SK-N-SH (cell line): ENCODE measurements at regions not wholly inside any gene's neighbourhood (a gene's known extent, or its start where the extent isn't known, plus 50 kb on each side); places are given as distances from the start of the nearest gene placed in this dataset.

ENCODE experiments used
- CTCF ChIP-seq: fragments of 200-600 bp; sonication (generic); IDR thresholded peaks from 2 replicates; pipeline ENCODE4 v1.6.1; 2017; ENCODE audit warnings: antibody characterized with exemption, mild to moderate bottlenecking, moderate library complexity
- FOSL2 ChIP-seq: IDR thresholded peaks from 2 replicates; pipeline ENCODE4 v1.4.0; 2012; ENCODE audit warnings: low read depth, mild to moderate bottlenecking, moderate library complexity, borderline replicate concordance
- MXI1 ChIP-seq: IDR thresholded peaks from 2 replicates; pipeline ENCODE4 v1.6.1; 2012; ENCODE audit warnings: mild to moderate bottlenecking, low read depth, low read length, improper control_type of control experiment
- NRF1 ChIP-seq: IDR thresholded peaks from 2 replicates; pipeline ENCODE4 v1.6.1; 2012; ENCODE audit warnings: low read depth, mild to moderate bottlenecking, low read length
- POLR2AphosphoS5 ChIP-seq: IDR thresholded peaks from 2 replicates; pipeline ENCODE4 v1.6.1; 2012; ENCODE audit warnings: low read depth, low read length
- TF ChIP-seq, protein P1 (sequence below): fragments of 150-350 bp; IDR thresholded peaks from 2 replicates; pipeline ENCODE4 v1.6.1; 2017; ENCODE audit warnings: antibody characterized with exemption, low read length, low read depth, borderline replicate concordance

DNA sequence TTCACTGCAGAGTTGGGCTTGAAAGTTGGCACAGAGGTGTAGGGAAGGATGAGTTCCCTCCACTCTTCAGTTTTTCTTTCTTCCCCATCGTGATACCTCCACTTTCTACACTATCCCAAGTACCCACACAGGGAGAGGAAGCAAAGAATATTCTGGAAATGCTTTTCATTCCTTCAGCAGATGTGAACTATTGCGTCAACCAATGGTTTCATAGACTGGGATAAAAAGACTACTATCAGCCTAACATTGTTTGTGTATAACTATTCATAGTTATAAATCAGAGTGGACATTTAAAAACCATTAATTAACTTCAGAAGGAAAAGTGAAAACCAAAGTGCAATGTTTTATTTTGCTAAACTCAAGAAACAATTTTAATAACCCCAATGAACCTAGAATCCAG lies 63.6 kb upstream of the MAMDC2 start:
- TF ChIP-seq, protein P1, sequence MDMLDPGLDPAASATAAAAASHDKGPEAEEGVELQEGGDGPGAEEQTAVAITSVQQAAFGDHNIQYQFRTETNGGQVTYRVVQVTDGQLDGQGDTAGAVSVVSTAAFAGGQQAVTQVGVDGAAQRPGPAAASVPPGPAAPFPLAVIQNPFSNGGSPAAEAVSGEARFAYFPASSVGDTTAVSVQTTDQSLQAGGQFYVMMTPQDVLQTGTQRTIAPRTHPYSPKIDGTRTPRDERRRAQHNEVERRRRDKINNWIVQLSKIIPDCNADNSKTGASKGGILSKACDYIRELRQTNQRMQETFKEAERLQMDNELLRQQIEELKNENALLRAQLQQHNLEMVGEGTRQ: no peak
- TF ChIP-seq POLR2AphosphoS5: no peak
- TF ChIP-seq MXI1: no peak
- no peak for TF ChIP-seq CTCF
- no peak for TF ChIP-seq FOSL2
- no peak for TF ChIP-seq NRF1
